ENCODE measurements at regions not wholly inside any gene's neighbourhood (a gene's known extent, or its start where the extent isn't known, plus 50 kb on each side); places are given as distances from the start of the nearest gene placed in this dataset.
"Not testable (repeated sequence)": the region's sequence is repeated elsewhere in the genome, so short reads cannot be mapped to it uniquely, and the experiment has no call there.

DNA sequence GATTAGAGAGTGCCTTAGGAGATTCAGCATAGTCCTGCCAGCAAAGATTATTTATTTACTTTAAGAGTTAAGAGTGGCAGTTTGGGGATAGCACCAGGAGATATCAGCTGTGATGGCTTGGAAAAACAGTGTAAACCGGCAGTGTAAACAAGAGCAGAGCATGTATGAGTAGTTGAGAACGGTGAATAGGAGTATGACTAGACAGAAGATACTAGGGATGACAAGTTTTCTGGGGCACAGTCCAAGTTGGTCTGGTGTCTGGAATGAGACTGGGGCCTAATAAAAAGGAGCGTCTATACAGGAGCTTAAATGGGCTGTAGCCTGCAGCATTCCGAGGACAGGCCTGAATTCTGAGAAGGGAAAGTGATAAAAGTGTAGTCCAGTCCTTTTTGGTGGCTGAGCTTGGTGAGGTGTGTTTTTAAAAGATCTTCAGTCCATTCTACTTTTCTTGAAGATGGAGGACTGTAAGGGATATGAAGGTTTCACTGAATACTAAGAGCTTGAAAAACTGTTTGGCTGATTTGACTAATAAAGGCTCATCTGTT is 117.8 kb downstream of the TLR5 start:
- not testable (repeated sequence) for DNase-seq

DNA sequence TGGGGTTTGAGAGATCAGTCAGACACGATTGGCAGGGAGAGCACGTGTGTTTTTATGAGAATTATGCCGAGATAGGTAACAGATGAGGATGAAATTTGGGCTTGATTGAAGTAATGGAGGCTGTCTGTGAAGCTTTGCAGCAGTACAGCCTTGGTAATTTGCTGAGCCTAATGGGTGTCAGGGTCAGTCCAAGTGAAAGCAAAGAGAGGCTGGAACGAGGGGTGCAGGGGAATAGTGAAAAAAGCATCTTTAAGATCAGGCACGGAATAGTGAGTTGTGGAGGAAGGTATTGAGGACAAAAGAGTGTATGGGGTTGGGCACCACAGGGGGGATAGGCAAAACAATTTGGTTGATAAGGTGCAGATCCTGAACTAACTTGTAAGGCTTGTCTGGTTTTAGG is 116.4 kb downstream of the TLR5 start:
- DNase-seq, result not testable (repeated sequence)

DNA sequence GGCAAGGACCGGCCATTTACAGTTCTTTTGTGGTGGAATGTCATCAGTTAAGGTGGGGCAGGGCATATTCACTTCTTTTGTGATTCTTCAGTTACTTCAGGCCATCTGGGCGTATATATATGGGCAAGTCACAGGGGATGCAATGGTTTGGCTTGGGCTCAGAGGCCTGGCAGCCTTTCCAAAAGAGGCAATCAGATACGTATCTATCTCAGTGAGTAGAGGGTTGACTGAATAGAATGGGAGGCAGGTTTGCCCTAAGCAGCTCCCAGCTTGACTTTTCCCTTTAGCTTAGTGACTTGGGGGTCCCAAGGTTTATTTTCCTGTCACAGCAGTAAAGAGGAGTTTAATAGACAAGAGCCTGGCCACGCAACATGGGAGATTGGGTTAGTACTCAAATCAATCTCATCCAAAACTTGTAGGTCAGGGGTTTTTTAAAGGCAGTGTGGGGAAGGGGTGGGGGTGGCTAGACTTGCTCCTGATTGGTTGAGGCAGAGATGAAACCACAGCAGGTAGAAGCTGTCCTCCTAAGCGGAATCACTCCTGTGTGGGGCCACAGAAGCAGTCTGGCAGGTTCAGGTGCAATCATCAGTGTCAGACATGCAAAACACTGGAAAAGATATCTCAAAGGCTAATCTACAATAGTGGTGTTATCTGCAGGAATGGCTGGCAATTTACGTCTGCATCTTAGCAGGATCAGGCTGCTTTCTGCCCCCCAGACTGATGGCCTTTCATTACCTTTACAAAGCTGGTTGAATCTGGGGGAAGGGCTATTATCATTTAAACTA is 112.9 kb downstream of the TLR5 start:
- no peak for DNase-seq

DNA sequence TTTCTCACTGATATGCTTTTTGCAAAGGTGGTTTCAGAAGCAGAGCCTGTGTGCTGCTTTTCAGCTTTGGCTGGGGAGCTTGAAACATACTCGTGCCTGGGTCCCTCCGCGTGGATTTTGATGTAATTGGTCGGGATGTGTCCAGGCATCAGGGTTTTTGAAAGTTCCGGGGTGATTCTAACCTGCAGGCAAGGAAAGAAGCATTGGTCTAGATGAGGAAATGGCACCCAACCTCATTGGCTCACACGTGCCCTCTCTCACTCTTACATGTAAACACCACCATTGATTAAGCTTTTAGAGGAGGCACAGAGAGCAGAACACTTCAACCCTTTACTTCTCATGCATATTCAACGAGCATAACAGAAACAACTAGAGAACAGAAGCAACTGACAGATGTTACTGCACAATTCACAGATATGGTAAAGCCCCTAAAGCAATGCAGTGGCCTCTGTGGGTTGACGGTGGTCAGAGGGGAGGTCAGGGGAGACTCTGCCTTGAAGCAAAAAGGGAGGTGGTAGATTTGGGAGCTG is 112.1 kb downstream of the TLR5 start:
- no peak for DNase-seq

DNA sequence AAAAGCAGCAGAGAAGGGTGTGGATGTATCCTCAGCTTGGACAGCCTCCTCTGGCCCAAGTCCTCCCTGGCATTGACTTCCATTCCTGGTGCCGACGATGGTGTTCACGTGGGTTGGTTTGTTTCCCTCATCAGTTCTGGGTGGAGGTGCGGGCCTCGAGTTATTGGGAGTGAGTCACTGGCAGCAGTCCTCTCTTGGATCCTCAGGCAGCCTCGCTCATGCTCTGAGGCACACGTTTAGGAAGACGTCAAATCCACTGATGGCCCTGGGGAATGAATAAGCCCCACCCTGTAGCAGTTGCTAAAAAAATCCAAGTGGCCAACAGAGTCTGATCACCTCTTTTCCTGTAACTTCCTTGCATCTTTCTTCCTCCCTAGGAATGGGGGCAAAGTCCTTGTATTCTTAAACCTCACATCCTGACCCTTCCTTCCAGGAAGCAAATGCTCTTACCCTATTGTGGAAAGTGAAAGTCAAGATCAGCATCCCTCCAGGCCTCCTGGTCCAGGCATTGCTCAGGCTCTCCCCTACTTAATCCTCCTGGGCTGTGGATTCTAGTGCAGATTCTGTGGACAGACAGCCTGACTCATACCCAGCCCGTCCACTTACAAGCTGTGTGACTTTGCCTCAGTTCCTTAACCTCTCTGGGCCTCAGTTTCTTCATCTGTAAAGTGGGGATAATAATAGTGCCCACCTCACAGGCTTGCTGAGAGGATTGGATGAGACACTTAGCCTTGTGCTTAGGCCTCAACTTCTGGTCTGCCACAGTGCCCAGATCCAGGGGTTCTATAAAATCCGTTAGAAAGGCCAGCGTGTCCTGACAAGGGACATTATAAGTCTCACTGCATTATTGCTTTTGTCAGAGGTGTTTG is 111.1 kb downstream of the TLR5 start:
- DNase-seq, result no peak

DNA sequence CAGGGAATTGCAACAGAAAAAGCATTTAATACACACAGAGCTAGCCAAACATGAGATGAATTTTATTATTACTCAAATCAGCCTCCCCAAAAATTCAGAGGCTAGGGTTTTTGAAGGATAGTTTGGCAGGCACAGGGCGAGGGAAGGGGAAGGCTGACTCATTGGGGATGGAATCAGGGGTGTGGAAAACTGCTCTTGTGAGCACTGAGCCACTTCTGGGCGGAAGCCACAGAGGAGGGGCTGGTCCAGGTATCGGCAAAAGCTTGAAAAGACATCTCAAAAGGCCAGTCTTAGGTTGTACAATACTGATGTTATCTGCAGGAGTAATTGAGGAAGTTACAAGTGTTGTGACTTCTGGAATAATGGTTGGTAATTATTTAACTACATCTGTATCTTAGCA is 109.4 kb downstream of the TLR5 start:
- no peak for DNase-seq

DNA sequence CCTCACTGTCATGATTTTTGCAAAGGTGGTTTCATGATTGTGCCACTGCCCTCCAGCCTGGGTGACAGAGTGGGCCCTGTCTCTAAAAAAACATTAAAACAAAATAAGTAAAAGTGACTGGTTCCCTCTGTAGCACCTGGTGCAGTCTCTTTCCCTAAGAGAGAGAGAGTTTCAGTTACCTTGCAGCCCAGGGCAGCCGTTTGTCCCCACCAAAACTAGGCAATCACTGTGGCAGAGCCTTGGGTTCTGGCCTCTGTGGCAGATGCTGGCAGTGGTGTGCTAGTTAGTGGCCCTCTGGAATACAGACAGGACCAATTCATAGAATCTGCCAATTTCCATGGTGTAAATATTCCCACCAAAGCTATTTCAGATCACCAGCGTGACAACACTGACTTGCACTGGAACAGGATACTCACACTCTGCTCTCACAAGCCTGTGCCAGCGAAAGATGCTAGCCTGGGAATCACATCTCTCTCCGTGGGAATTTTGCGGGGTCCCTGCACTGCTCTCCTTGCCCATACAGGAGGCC is 108.7 kb downstream of the TLR5 start:
- no peak for DNase-seq

DNA sequence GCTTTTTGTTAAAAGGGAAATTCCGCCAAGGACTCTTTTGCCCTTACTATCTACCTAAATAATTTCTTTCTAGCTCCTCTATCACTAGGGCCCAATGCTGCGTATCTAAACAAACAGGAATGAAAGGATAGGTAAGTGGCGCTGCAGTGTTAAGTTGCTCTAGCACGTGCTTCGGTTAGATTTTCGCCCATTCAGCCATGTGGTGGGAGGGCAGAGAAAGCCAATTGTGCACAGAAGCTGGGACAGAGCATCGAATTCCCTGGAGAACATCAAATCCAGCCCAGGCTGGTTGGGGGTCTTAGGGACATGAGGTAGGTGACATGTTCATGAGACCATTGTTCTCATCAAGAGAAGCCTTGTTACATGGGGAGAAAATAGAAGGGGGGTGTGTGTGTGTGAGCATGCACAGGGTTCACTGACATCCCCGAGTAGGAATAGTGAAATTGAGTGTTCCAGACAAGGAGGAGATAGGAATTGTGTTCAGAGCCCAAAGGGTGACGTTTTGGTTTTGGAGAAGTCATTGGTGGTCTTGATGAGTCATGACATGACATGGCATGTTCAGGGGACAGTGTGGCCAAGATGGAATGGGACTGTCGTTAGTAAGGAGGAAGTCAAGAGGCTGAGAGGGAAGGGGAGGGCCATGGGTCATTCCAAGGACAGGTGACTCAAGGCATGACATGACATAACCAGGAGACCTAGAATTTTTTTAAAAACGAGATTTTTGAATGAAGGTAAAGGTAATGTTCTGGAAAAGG is 107.1 kb downstream of the TLR5 start:
- DNase-seq, result no peak

DNA sequence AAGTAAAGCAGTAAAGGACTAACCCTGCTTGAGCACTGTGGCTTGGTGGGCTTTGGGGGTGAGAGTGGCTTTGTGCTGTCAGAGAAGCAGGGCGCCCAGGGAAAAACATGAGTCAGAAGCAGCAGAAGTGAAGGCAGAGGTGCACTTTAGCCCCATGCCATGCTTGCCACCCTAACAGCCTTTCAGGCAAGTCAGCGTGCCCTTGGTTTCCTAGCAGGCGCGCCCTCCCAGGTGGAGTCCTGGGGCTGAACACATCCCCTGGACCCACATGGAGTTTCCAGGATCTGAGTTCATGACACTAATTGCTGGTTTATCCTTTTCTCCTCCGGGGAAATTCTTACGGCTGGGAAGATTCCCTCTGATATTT is 106.6 kb downstream of the TLR5 start:
- DNase-seq, result no peak

DNA sequence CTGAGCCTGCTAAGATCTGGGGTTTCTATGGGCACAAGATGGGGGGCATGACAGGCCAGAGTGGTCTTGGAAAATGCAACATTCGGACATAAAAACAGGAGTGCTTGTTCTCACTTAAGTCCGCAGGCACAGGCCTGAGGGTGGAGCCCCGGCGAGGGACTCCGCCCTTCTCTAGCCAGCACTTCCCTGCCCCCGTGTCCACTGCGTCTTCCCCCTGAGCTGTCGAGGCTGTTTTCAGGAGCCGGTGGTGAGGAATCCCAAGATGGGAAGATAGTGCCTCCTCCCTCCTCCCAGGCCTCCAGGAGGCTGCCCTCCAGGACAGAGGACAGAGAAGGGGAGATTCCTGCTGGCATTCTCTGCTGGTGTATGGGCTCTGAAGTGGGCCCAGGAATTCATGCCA is 105.2 kb downstream of the TLR5 start:
- DNase-seq, result no peak

DNA sequence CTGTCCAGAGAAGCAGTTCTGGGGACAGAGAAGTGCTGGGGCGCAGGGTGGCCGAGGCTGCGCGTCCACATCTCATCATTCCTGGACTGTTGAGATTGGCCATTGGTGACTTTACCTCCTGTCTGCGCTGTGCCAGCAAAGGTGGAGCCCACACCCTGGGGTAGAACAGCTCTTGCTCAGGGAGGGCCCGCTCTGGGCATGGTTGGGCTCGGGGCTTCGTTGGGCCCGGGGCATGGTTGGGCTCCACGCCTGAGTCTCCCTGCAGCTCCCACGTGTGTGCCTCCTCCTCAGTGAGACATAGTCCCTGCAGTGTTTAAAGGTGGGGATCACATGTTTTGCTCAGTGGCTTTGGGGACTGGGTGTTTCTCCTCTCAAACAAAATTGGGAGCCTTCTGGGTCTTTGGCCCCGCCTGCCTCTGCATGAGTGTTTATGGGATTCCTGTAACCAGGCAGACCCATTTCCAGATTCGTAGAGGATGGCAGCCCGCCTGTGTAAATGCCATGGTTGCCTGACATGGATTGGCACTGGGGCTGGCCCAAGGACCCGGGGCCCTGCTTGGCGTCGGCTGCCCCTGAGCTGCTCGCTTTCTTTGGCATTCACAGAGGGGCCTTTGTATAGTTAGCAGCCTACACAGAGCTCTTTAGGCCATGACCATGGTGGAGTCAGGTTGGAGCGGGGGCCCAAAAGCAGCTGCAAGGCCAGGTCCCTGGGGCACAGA is 104.6 kb downstream of the TLR5 start:
- DNase-seq, result no peak

DNA sequence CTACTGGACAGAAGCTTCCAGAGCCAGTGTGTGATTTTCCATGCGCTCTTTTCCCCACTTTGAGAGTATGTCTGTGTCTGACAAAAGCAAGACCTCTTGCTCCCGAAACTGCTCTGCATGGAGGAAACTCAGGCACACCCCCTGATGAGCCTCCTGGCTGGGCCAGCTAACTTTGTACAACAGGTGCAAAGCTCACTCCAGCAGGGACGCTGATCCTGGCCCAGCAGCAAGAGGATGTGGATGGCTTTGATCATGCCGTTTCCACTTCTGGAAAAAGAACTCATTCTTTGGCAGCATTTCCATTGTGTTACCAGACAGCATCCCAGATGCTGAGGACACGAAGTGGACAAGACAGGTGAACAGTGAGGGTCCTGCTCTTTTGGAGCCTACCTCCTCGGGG is 103.1 kb downstream of the TLR5 start:
- DNase-seq, result peak in 1 of 3 experiments; percentile 19

DNA sequence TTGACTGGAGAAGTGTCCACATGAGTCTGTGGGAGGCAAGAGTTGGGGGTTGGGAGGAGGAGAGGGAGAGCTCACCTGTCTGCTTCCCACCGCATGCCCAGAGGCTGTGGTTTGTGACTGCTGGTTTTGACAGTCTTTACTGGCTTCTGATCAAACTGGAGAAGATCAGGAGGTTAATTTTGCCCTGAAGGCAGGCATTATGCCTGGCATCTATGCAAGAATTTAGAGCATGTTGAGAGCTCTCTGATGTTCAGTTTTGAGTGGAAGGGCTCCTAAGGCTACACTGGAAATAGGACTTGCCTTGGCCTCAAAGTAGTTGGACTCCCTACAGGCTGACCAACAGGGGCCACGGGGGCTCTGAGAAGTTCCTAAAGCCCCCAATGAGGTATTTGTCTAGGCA is 101.6 kb downstream of the TLR5 start:
- peak in 1 of 3 experiments; percentile 6 for DNase-seq

DNA sequence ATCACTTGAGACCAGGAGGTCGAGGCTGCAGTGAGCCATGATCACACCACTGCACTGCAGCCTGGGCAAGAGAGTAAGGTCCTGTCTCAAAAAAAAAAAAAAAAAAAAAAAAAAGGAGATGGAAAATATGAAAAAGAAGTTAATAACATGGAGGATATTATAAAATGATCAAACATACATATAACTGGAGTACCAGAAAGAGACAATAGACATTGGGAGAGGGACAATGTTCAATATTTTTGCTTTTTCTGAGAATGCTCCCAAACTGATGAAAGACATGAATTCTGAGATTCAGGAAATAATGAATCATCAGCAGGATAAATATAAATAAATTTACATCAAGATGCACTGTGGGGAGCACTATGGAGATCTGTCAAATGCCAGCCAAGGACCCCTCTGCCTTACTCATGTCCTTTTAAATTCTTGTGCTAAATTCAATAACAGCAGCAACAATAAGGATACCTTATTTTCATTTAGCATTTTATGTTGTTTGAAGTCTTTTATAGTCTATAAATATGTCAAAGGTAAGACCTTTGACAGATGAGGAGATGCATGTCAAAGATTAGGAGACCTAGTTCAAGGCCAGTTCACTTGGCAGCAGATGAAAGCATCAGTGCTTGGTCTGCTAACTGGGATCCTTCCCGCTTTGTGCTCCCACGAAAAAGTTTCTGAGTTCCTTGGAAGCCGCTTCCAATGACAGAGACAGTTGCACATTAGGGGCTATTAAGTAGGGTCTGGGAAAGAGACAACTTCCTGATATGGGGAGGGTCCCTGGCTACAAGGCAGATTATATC is 97.7 kb downstream of the TLR5 start:
- no peak for DNase-seq

DNA sequence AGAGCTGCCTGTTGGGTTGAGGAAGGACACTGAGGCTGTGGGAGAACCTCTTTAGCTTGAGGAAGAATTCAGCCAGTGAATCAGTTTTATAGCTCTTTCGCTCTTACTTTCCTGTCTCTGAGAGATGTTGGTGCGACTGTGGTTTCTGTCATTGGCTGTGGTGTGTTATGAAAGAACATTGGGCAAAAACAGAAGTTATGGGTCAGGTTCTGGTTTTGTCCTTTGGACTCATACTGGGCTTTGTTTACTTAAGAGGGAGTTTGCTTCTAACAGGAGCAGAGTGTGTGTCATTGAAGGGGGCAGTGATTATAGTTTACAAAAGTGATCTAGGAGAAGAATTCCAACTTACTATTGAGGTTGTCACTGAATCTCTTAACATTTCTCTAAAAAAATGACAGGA is 97.0 kb downstream of the TLR5 start:
- DNase-seq, result no peak

DNA sequence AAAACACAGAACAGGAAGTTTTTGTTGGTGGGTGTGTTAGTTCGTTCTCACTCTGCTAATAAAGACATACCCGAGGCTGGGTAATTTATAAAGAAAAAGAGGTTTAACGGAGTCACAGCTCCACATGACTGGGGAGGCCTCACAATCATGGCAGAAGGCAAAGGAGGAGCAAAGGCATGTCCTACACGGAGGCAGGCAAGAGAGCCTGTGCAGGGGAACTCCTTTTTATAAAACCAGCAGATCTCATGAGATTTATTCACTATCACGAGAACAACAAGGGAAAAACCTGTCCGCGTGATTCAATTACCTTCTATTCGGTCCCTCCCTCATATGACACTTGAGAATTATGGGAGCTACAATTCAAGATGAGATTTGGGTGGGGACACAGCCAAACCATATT is 96.6 kb downstream of the TLR5 start:
- DNase-seq, result not testable (repeated sequence)

DNA sequence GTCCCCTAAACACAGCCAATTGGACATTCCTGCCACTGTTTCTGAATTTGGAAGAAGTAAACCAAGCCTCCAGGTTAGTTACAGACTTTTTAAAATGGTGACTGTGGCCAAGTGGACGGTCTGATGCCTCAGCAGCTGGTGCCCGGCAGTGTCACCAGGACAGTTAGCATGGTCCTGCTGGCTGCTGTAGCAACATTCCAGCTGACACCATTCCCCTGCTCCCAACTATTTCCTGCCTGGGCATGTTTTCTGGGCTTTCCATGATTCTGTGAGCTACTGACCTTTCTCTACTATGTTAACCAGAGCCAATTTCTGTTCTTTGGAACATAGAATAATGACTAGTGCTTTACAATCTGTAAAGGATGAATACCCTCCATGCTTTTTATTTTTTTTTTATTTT is 95.0 kb downstream of the TLR5 start:
- DNase-seq, result no peak

DNA sequence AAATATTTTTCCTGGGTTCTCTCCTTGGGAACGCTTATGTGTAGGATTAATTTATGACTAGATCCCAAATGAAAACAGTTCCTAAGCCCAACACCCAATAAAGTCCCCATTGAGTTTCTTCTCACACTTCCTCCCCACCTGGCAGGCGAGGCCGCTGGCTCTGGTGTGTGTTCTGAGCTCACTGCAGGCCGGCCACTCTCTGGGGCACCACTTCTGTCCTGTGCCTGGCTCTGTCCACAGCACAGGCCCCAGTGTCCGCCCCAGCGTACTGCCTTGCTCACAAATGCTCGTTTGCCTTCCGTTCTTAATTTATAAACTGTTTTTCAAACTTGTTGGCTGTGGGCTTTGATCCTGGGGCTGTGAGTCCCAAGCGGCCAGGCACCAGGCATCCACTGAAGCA is 90.6 kb downstream of the TLR5 start:
- DNase-seq, result no peak

DNA sequence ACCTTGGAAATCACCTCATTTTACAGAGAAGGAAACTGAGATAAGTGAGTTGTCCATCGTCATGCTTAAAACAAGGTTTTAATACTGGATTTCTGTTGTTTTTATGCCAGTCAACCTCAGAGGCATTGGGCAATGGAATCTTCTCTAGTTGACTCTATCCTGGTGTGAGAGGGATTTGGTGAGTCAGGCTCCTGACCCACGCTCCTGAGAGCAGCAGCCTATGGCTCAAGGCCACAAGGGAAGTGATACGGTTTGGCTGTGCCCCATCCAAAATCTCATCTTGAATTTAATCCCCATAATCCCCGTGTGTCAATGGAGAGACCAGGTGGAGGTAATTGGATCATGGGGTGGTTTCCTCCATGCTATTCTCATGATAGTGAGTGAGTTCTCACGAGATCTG is 90.1 kb downstream of the TLR5 start:
- DNase-seq, result no peak

DNA sequence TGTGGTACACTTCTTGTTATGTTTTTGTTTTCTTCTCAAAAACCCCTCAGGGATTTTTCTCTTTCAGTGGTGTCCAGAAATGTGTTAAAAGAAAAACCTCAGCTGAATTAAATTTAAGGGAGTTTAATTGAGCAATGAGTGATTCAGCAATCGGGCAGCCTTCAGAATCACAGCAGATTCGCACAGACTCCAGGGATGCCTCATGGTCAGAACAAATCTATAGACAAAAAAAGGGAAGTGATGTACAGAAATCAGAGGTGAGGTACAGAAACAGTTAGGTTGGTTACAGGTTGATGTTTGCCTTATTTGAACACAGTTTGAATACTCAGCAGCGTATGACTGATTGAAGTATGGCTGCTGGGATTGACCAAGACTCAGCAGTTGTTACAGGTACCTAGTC is 86.2 kb downstream of the TLR5 start:
- no peak for DNase-seq

DNA sequence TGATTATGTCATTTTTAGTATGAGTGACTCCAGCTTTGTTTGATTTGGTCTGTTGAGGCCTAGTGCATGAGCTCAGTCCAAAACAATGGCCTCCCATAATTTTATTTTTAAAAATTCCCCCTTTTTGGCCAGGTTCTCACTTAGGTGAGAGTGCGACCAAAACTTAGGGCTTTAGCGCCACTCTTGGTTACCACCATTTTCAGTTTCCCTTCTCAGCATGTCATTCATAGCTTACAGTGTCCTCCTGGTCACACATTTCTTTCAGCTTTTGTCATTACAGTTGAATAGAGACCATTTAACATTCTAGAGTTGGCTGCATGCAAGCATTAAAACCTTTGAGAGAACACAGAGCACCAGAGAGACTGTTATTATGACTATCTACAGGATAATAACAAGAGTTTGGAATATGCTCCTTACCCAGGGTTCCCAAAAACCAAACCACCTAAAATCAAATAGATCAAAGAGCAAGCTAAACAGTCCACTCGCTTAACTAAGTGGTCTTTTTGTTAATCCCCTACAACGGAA is 85.4 kb downstream of the TLR5 start:
- DNase-seq, result no peak
